HG03159 (cell line): ENCODE measurements at regions not wholly inside any gene's neighbourhood (a gene's known extent, or its start where the extent isn't known, plus 50 kb on each side); places are given as distances from the start of the nearest gene placed in this dataset.
"Not testable (repeated sequence)": the region's sequence is repeated elsewhere in the genome, so short reads cannot be mapped to it uniquely, and the experiment has no call there.

Experiments used
- ATAC-seq: cut with Tn5 transposase; IDR thresholded peaks from one replicate; pipeline ENCODE4 v1.9.1; 2021; ENCODE audit warnings: mild to moderate bottlenecking, moderate library complexity; ENCODE audit not compliant: unreplicated experiment

- no peak for ATAC-seq
Measured at GRCh38 chr6:56904068-56904467, 50.8 kb upstream of the BEND6 start.

GRCh38 chr6:56902641-56903464, 52.1 kb upstream of the BEND6 start:
- no peak for ATAC-seq

- no peak for ATAC-seq
Measured at GRCh38 chr6:56900784-56901183, 54.1 kb upstream of the BEND6 start.

GRCh38 chr6:56899753-56900152, 55.2 kb upstream of the BEND6 start:
- no peak for ATAC-seq

GRCh38 chr6:56899311-56899710, 55.6 kb upstream of the BEND6 start:
- no peak for ATAC-seq

GRCh38 chr6:56897789-56898529, 56.9 kb upstream of the BEND6 start:
- no peak for ATAC-seq

DNA sequence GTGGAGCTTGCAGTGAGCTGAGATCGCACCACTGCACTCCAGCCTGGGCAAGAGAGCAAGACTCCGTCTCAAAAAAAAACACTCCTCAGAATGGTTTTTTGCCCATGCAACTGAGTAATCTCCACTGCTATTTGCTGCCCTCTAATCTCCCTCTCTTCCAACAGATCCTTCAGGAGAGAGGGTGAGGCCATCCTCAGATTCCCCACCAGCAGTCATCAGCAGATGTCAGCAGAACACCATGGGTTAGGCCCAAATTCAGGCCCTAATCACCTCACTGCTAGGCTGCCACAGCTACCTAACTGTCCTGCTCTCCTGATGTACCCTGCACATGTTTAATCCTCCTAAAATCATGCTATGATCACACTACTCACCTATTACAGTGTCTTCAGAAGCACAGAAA, 63.2 kb upstream of the BEND6 start:
- ATAC-seq: no peak

DNA sequence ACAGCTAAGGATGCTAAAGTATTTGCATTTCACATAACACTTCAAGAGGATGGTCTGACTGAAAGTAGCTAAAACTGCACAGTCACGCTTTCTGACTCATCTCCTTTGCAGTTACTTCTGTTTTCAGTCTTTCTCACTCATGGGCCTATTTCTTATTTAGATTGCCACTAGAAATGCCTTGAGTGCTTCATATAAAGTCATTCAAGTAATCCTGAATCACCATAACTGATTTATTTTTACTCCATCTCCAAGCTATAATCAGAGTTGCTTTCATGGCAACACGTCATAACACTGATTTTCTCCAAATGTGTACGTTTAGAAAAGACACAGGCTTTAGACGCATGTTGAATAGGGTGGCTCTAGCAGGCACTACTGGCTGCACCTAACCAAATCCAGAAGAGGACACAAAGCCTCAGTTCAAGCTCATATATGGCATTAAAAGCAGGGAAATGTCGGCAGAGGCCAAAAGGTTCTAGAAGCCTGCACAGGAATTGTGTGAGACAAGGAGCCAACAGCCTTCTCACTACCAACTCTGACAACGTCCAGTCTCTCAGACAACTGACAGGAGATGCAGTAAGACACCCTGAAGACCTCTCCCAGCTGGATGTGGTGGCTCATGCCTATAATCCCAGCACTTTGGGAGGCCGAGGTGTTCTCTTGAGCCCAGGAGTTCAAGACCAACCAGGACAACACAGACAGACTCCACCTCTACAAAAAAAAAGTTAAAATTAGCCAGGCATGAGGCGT, 64.1 kb upstream of the BEND6 start:
- ATAC-seq: peak; percentile 98

GRCh38 chr6:56890066-56890465, 64.8 kb upstream of the BEND6 start:
- no peak for ATAC-seq

GRCh38 chr6:56889492-56889891, 65.4 kb upstream of the BEND6 start:
- no peak for ATAC-seq

DNA sequence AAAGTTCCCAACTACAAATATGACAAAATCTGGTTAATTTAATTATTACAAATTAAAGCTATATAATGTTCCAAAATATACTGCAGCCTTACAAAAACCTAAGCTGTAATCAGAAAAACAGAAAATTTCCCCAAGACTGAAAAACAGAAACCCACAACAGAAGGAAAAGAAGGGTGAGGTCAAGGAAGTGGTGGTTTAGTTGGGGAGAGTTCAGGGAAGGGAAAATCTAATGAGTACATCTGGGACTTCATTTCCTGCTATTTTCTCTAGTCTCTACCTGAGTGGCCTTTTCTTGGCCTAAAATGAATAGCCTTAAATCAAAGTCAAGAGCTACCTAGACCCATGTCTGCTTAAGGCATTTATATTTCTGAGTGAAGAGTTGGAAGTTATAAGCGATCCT, 66.2 kb upstream of the BEND6 start:
- ATAC-seq: no peak

- ATAC-seq: no peak
Measured at GRCh38 chr6:56887086-56887485, 67.8 kb upstream of the BEND6 start.

- no peak for ATAC-seq
Measured at GRCh38 chr6:56877922-56878321, 77.0 kb upstream of the BEND6 start.

DNA sequence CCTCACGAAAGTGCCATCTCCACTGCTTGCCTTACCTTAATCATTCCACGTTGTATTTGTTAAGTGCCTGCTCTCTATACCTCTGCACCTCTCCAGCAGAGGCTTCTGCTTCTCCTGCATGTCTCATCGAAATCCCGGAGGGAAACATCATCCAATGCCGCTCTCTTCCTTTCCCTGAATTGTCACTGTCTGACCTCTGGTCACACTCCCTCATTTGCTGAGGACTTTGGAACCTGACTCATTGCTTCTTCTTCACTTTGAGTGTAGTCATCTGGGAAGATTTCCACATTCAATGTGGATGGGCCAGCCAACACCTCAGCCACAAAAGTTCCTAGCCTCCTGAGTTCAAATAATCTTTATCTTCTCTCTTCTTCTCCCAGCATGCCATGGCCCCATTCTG, 78.9 kb upstream of the BEND6 start:
- ATAC-seq: no peak

GRCh38 chr6:56875523-56875922, 79.4 kb upstream of the BEND6 start:
- no peak for ATAC-seq

GRCh38 chr6:56874328-56874727, 80.6 kb upstream of the BEND6 start:
- no peak for ATAC-seq

DNA sequence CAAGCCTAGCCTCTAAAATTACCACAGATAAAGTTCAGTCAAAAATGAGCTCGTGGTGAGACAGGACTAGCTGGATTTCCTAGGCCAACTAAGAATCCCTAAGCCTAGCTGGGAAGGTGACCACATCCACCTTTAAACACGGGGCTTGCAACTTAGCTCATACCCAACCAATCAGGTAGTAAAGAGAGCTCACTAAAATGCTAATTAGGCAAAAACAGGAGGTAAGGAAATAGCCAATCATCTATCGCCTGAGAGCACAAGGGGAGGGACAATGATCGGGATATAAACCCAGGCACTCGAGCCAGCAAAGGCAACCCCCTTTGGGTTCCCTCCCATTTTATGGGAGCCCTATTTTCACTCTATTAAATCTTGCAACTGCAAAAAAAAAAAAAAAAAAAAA, 84.9 kb upstream of the BEND6 start:
- not testable (repeated sequence) for ATAC-seq

DNA sequence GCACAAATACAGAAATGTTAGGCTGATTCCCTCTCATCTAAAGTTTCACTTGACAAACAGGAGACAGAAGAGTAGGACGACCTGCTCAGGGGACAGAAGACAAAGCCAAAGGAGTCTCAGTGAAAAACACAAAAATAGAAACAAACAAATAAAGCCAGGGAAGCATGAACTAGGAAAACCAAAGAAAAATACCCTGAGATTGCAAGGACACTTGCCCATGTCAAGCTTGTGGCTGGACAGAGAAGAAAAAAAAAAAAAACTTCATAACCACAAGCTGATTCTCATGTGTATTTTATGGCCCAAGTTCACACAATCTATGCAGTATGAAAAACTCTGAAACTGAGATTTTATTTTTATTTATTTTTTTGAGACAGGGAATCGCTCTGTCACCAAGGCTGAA, 85.6 kb upstream of the BEND6 start:
- ATAC-seq: no peak

- ATAC-seq: no peak
Measured at GRCh38 chr6:56868687-56869086, 86.2 kb upstream of the BEND6 start.

GRCh38 chr6:56866917-56867522, 87.9 kb upstream of the BEND6 start:
- ATAC-seq: no peak
